H9 (cell line): ENCODE measurements at regions not wholly inside any gene's neighbourhood (a gene's known extent, or its start where the extent isn't known, plus 50 kb on each side); places are given as distances from the start of the nearest gene placed in this dataset.

ENCODE experiments used
- DNase-seq: peaks from one replicate; pipeline ENCODE4 v3.0.0-alpha.2; 2017
- H2AFZ ChIP-seq: one replicate; pipeline ENCODE4 v1.6.1; 2013; ENCODE audit warnings: mild to moderate bottlenecking, low read length, control low read depth, moderate library complexity
- H2AK5ac ChIP-seq: 2 replicates; pipeline ENCODE4 v1.6.1; 2013; ENCODE audit warnings: low read length, control low read depth, mixed read lengths; ENCODE audit not compliant: insufficient read length
- H2BK120ac ChIP-seq: one replicate; pipeline ENCODE4 v1.6.1; 2013; ENCODE audit warnings: low read depth, mild to moderate bottlenecking, low read length, control low read depth, inconsistent platforms; ENCODE audit not compliant: poor library complexity, severe bottlenecking
- H2BK12ac ChIP-seq: 2 replicates; pipeline ENCODE4 v1.6.1; 2013; ENCODE audit warnings: low read length, control low read depth, mixed read lengths, low read depth; ENCODE audit not compliant: insufficient read length
- H2BK15ac ChIP-seq: 2 replicates; pipeline ENCODE4 v1.6.1; 2013; ENCODE audit warnings: low read depth, low read length, control low read depth
- H2BK20ac ChIP-seq: one replicate; pipeline ENCODE4 v1.6.1; 2013; ENCODE audit warnings: low read depth, mild to moderate bottlenecking, low read length, control low read depth, inconsistent platforms; ENCODE audit not compliant: poor library complexity, severe bottlenecking
- H2BK5ac ChIP-seq: 2 replicates; pipeline ENCODE4 v1.6.1; 2013; ENCODE audit warnings: low read length, control low read depth, mixed read lengths; ENCODE audit not compliant: insufficient read length
- H3K14ac ChIP-seq: 2 replicates; pipeline ENCODE4 v1.6.1; 2013; ENCODE audit warnings: low read length, control low read depth; ENCODE audit not compliant: insufficient read depth
- H3K18ac ChIP-seq: 2 replicates; pipeline ENCODE4 v1.6.1; 2013; ENCODE audit warnings: low read depth, mild to moderate bottlenecking, mixed read lengths, low read length, control low read depth; ENCODE audit not compliant: insufficient read length
- H3K23ac ChIP-seq: 2 replicates; pipeline ENCODE4 v1.6.1; 2013; ENCODE audit warnings: low read length, control low read depth, mixed read lengths, low read depth; ENCODE audit not compliant: insufficient read length
- H3K23me2 ChIP-seq: 2 replicates; pipeline ENCODE4 v1.6.1; 2013; ENCODE audit warnings: low read depth, mild to moderate bottlenecking, mixed read lengths, low read length, control low read depth; ENCODE audit not compliant: insufficient read length, poor library complexity, severe bottlenecking
- H3K27ac ChIP-seq: 2 replicates; pipeline ENCODE4 v1.5.1; 2013; ENCODE audit warnings: low read length, control low read depth, mixed read lengths, low read depth; ENCODE audit not compliant: insufficient read length
- H3K27me3 ChIP-seq: 2 replicates; pipeline ENCODE4 v1.6.1; 2013; ENCODE audit warnings: low read length, control low read depth, inconsistent platforms; ENCODE audit not compliant: insufficient read depth
- H3K4ac ChIP-seq: 2 replicates; pipeline ENCODE4 v1.6.1; 2013; ENCODE audit warnings: low read depth, mild to moderate bottlenecking, control low read depth, inconsistent platforms, low read length, moderate library complexity
- H3K4me1 ChIP-seq: 2 replicates; pipeline ENCODE4 v1.6.1; 2013; ENCODE audit warnings: low read length, control low read depth, inconsistent platforms; ENCODE audit not compliant: insufficient read depth
- H3K4me2 ChIP-seq: 2 replicates; pipeline ENCODE4 v1.6.1; 2013; ENCODE audit warnings: low read length, control low read depth, mixed read lengths; ENCODE audit not compliant: insufficient read length, insufficient read depth
- H3K56ac ChIP-seq: 2 replicates; pipeline ENCODE4 v1.6.1; 2013; ENCODE audit warnings: low read depth, mild to moderate bottlenecking, mixed read lengths, low read length, control low read depth; ENCODE audit not compliant: insufficient read length
- H3K79me1 ChIP-seq: 2 replicates; pipeline ENCODE4 v1.6.1; 2013; ENCODE audit warnings: low read depth, mild to moderate bottlenecking, moderate library complexity, low read length, control low read depth, inconsistent platforms; ENCODE audit not compliant: insufficient read depth, poor library complexity, severe bottlenecking
- H3K79me2 ChIP-seq: 2 replicates; pipeline ENCODE4 v1.6.1; 2013; ENCODE audit warnings: low read length, control low read depth, inconsistent platforms; ENCODE audit not compliant: insufficient read depth
- H3K9ac ChIP-seq: 2 replicates; pipeline ENCODE4 v1.6.1; 2013; ENCODE audit warnings: low read length, control low read depth, mixed read lengths; ENCODE audit not compliant: insufficient read length; ENCODE audit errors: extremely low read depth
- H3K9me3 ChIP-seq: one replicate; pipeline ENCODE4 v1.6.1; 2013; ENCODE audit warnings: low read depth, low read length, inconsistent platforms; ENCODE audit not compliant: control insufficient read depth
- H3T11ph ChIP-seq: one replicate; pipeline ENCODE4 v1.6.1; 2013; ENCODE audit warnings: mild to moderate bottlenecking, low read length, control low read depth, inconsistent platforms
- H4K20me1 ChIP-seq: one replicate; pipeline ENCODE4 v1.6.1; 2013; ENCODE audit not compliant: control insufficient read depth, insufficient read length, insufficient read depth
- H4K5ac ChIP-seq: 2 replicates; pipeline ENCODE4 v1.6.1; 2013; ENCODE audit warnings: low read depth, mild to moderate bottlenecking, mixed read lengths, low read length, control low read depth; ENCODE audit not compliant: insufficient read length
- H4K8ac ChIP-seq: replicated peaks from 2 replicates; pipeline ENCODE4 v1.6.1; 2013; ENCODE audit warnings: low read length, control low read depth, mixed read lengths, low read depth; ENCODE audit not compliant: insufficient read length
- H4K91ac ChIP-seq: 2 replicates; pipeline ENCODE4 v1.6.1; 2013; ENCODE audit warnings: low read depth, mild to moderate bottlenecking, moderate library complexity, mixed read lengths, low read length, control low read depth; ENCODE audit not compliant: insufficient read length
- H3K27ac Mint-ChIP-seq, 3 experiments: 2 replicates in 2 of 3; 3 replicates in 1 of 3; pipeline ENCODE4 v1.8.0; 2020 to 2021; ENCODE audit warnings: mixed read lengths in 3 of 3, mild to moderate bottlenecking in 1 of 3, moderate library complexity in 1 of 3
- H3K27me3 Mint-ChIP-seq: 2 replicates; pipeline ENCODE4 v1.8.0; 2021; ENCODE audit warnings: low read depth, mild to moderate bottlenecking, moderate library complexity, mixed read lengths
- H3K36me3 Mint-ChIP-seq, 3 experiments: 2 replicates in 2 of 3; 3 replicates in 1 of 3; pipeline ENCODE4 v1.8.0; 2020 to 2021; ENCODE audit warnings: low read depth in 3 of 3, mixed read lengths in 3 of 3; ENCODE audit not compliant: insufficient read depth in 1 of 3
- H3K4me1 Mint-ChIP-seq, 2 experiments: 2 replicates each; pipeline ENCODE4 v1.8.0; 2020; ENCODE audit warnings: mixed read lengths in 2 of 2
- H3K4me3 Mint-ChIP-seq, 2 experiments: 2 replicates in 1 of 2; 3 replicates in 1 of 2; pipeline ENCODE4 v1.8.0; 2020 to 2021; ENCODE audit warnings: mild to moderate bottlenecking in 2 of 2, mixed read lengths in 2 of 2, moderate library complexity in 1 of 2
- H3K9me3 Mint-ChIP-seq, 2 experiments: 2 replicates in 1 of 2; 3 replicates in 1 of 2; pipeline ENCODE4 v1.8.0; 2020; ENCODE audit warnings: mild to moderate bottlenecking in 2 of 2, mixed read lengths in 2 of 2, moderate library complexity in 1 of 2
- CTCF ChIP-seq: fragments of 200-600 bp; sonication (generic); conservative IDR thresholded peaks from 3 replicates; pipeline ENCODE4 v1.8.0; 2021; ENCODE audit warnings: antibody characterized with exemption, mild to moderate bottlenecking
- WGBS: extraction: QIAGEN DNeasy Blood & Tissue Kit; methylation state at CpG from one replicate; pipeline ENCODE4 v1.1.7; 2013; ENCODE audit warnings: missing lambda C conversion rate, low lambda C conversion rate, mixed read lengths; ENCODE audit not compliant: insufficient read length; ENCODE audit errors: extremely low coverage; 5-methylcytosine and 5-hydroxymethylcytosine counted together

- Histone ChIP-seq H4K8ac (no peak overlapping the region), H2BK120ac (no peak overlapping the region), H3K9me3 (no peaks in the 10 kb centered on the region), H2BK15ac (no peak overlapping the region), H4K5ac (no peak overlapping the region), H2BK5ac (no peak overlapping the region), H3K79me2 (no peaks in the 10 kb centered on the region), H2AK5ac (no peak overlapping the region), H3K9ac (no peak overlapping the region), H3K56ac (no peak overlapping the region), H2BK20ac (no peak overlapping the region), H3K27ac (no peak overlapping the region), H3K23ac (no peak overlapping the region), H4K20me1 (no peaks in the 10 kb centered on the region), H3T11ph (no peak overlapping the region), H2BK12ac (no peak overlapping the region), H3K23me2 (no peaks in the 10 kb centered on the region), H3K4ac (no peak overlapping the region), H3K4me2 (no peak overlapping the region), H3K18ac (no peak overlapping the region), H3K14ac (no peak overlapping the region), H3K4me1 (no peaks in the 10 kb centered on the region), H2AFZ (no peak overlapping the region), H3K27me3 (no peaks in the 10 kb centered on the region), H4K91ac (no peak overlapping the region), H3K79me1 (no peaks in the 10 kb centered on the region)
- Mint-ChIP-seq H3K36me3 (peaks cover 0 to 16% (median 6%) of the 10 kb centered on the region in 3 experiments; a peak in 4 of 7 replicates), H3K27me3 (peaks cover 1% of the 10 kb centered on the region; the same call in 1 of the 2 replicates), H3K4me1 (peaks cover 4 to 17% of the 10 kb centered on the region in 2 experiments), H3K4me3 (no peak overlapping the region), H3K27ac (no peak overlapping the region), H3K9me3 (peaks cover 12 to 54% of the 10 kb centered on the region in 2 experiments)
- TF ChIP-seq CTCF = no peak
- DNase-seq = no peak
- no CpG with 5 or more reads among the region's 1 CpG for WGBS
Measured at GRCh38 chrX:43562372-43562771, 93.7 kb upstream of the MAOA start.
